GM18858 (cell line): ENCODE measurements at regions not wholly inside any gene's neighbourhood (a gene's known extent, or its start where the extent isn't known, plus 50 kb on each side); places are given as distances from the start of the nearest gene placed in this dataset.
A peak's percentile ranks its signal among the peaks of the same experiment; 100 is the strongest.

Source experiments
- ATAC-seq: cut with Tn5 transposase; IDR thresholded peaks from one replicate; pipeline ENCODE4 v1.9.1; 2021; ENCODE audit not compliant: unreplicated experiment

GRCh38 chr7:17120756-17121155 lies 177.7 kb upstream of the AHR start:
- ATAC-seq, result no peak

- no peak for ATAC-seq
Observed at GRCh38 chr7:17121671-17122070, 176.8 kb upstream of the AHR start.

DNA sequence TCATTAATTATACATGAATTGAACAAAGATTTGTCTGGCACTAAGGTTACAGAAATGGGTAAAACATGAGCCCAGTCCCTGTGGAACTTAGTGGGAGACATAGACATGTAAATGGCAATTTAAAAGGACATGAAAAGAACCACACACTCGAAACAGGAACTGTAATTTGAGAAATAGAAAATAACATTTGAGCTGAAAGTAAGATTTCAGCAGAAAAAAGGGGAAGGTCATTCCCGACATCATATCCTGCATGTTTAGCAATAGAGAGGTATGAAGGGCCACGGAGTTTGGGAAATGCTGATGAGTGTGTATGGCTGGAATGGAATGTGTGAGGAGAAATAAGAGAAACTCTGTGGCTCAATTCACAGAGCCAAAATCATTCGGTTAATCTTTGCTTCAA lies 175.4 kb upstream of the AHR start:
- peak; percentile 30 for ATAC-seq

DNA sequence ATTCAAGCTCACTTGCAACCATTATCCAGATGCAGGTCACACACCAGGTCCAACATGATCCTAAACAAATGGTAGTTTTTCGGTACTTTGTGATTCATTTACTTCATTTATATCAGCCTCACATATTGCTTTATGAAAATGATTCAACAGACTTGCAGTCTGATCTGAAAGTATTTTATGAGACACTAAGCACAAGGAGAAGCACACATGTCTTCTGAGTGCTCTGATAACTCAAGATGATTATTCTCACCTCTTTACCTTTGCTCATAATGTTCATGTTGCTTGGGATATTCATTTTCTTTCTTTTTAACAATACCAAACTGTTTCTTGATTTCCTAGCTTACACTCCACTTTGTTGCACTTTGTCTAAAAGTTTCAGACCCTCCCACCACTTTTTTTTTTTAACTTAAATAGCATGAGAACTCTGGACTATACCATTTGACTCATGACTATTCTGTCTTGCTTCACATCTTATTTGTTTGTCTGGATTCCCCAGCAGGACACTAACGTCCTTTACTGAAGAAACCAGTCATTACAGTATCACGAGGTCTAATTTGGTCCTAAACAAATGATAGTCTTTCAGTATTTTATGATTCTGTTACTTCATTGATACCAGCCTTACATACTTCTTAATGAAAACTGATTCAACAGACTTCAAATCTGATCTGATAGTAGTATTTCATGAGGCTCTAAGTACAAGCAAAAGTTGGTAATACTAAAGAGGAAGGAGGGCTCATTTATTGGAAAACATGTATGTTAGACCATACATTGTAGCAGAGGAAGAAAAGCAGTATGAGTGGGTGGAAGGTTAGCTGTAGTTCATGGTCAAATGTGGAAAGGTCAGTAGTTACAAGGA lies 171.8 kb upstream of the AHR start:
- peak; percentile 89 for ATAC-seq

DNA sequence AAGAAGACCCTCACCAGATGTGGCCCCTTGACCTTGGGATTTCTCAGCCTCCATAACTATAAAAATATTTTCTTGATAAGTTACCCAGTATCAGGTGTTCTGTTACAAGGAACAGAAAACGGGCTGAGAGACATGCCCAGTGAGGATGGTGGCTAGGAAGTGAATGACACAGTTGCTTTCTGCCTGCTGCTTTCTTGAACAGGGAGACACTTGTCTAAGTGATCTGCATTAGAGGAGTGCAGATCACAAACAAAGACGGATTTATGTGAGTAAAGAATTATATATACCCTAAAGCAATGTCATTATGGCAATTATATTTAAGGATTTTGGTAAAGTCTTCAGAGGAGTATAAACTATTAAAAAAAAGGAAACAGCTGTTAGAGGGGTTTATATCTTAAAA lies 169.2 kb upstream of the AHR start:
- ATAC-seq, result no peak

DNA sequence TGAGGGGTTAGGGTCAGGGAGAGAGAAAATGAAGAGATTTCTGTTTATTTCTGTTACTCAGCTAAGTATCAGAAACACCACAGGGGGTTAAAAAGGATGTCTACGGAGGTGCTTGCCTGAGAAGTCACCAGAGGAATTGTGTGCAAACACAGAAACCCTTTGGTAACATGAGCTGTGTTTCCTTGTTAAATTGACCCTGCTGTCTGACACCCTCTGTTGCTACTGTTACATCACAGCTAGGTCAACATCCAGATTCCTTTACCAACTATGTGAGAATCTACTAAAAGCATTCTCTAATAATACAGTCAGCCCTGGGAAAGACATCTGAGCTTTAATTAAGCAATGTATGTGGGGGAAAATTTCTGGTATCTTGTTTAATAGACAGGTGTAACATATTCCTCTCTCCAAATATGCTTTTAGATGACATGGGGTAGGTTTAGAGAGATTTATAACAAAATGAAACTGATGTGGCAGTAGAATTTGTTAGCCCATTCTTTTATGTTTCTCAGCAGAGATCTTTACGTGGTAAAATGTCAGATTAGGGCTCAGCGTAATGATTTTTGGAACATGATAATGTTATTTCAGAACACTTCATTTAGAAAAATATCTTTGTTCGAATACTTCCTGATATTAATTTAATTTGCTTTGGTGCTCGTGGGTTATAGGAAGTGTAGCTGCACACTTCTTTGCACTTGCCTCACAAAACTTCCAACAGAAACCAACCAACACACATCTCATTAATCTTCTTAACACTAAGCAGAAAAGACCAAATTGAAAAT lies 168.0 kb upstream of the AHR start:
- no peak for ATAC-seq

- no peak for ATAC-seq
Observed at GRCh38 chr7:17131060-17131345, 167.4 kb upstream of the AHR start.

GRCh38 chr7:17131983-17132655 lies 166.3 kb upstream of the AHR start:
- ATAC-seq, result peak; percentile 33

GRCh38 chr7:17132726-17133125 lies 165.7 kb upstream of the AHR start:
- no peak for ATAC-seq

- ATAC-seq, result no peak
Observed at GRCh38 chr7:17133977-17134376, 164.5 kb upstream of the AHR start.

DNA sequence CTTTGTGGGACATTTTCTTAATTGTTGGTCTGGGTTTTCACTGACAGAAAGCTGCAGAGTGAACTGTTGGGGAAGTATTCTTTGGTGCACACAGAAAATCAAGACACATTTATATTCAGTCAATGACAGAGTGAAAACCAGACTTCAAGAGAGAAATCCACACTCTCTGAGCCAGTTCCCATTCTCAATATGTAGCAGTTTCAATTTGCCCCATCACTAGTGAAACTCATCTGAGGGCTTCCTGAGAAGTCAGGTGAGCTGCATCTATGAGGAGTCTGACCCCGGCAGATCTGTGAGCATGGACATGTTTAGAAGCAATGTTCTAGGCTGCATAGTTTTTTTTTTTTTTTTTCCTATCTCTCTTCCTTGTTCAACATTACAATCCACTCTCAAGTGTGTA lies 163.7 kb upstream of the AHR start:
- ATAC-seq, result peak; percentile 89

GRCh38 chr7:17136126-17136525 lies 162.3 kb upstream of the AHR start:
- ATAC-seq, result no peak

GRCh38 chr7:17139081-17139480 lies 159.4 kb upstream of the AHR start:
- no peak for ATAC-seq

- ATAC-seq, result no peak
Observed at GRCh38 chr7:17140406-17140805, 158.0 kb upstream of the AHR start.

- no peak for ATAC-seq
Observed at GRCh38 chr7:17142831-17143541, 155.5 kb upstream of the AHR start.

GRCh38 chr7:17144322-17144721 lies 154.1 kb upstream of the AHR start:
- ATAC-seq, result no peak

DNA sequence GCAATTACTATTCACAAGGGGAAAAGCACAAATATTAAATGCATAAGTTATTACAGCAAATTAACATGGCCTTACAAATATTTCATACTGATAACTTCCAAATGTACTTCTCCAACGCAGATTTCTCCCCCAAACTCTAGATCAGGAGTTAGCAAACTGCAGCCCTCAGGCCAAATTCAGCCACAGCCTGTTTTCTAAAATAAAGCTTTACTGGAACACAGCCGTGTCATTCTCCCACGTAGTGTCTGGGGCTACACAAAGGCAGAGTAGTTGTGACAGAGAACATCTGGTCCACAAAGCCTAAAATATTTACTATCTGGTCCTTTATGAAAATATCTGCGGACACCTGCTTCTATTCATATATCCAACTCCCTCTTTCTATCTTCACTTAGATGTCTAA lies 151.8 kb upstream of the AHR start:
- ATAC-seq, result no peak

- no peak for ATAC-seq
Observed at GRCh38 chr7:17147409-17147808, 151.0 kb upstream of the AHR start.

DNA sequence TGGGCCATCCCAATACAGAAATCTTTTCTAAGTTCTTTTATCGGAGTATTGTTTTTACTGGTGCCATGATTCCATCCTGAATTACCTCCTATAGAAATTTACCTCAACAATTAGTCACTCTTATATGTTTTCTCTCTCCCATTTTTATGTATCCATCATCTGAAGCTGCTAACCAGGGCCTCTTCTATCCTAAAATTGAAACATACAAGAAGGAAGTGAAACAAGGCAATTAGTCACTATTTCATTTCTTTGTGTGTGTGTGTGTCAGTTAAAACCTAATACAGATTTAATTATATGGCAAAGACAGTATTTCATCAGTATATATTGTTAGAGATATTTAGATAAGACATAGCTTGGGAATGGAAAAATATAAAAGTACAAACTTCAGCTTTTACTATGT lies 148.4 kb upstream of the AHR start:
- ATAC-seq, result peak; percentile 60

- ATAC-seq, result peak; percentile 64
Observed at GRCh38 chr7:17152721-17153120, 145.7 kb upstream of the AHR start.

DNA sequence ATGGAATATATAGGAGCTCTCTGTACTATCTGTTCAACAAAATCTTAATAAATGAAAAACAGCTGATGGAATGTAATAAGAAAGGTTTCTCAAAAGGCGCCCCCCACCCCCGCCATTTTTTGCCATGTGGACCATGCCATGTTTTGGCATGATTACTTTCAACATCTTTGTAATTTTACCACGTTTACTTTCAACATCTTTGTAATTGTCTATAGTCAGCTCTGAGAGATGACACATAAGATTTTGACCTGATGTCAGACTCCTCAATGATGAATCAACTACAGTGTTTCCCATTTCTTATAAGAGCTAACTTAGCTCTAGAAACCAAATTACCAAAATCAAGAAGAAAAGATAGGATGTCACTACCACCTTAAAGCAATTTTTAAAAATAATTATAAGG lies 144.9 kb upstream of the AHR start:
- no peak for ATAC-seq
